ENCODE measurements at regions not wholly inside any gene's neighbourhood (a gene's known extent, or its start where the extent isn't known, plus 50 kb on each side); places are given as distances from the start of the nearest gene placed in this dataset.
"Not testable (repeated sequence)": the region's sequence is repeated elsewhere in the genome, so short reads cannot be mapped to it uniquely, and the experiment has no call there.

- not testable (repeated sequence) for DNase-seq (ENCODE audit: low read depth in 1 of 2, low spot score in 1 of 2)
Observed at GRCh38 chr16:16448423-16448822, 69.5 kb downstream of the NPIPA7 start.

DNA sequence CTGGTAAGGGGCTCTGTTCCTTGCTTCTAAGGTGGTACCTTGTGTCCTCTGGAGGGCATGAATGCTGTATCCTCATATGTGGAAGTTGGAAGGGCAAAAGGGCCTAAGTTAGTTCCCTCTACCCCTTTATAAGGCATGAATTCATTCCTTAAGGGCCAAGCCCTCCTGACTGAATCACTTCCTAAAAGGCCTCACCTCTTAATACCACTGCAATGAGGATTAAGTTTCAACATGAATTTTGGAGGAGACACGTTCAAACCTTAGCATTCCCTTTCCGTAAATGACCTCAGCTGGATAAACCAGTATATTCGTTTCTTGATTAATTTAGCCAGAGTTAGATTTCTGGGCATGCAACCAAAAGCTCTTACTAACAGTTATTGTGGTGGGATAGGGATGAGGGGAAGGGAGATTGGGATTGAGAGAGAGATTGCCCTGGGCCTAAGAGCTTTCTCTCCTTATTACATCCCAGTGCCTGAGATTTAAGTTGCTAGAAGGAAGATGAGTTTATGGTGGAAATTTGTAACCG lies 70.8 kb downstream of the NPIPA7 start:
- DNase-seq (ENCODE audit: low read depth in 1 of 2, low spot score in 1 of 2), result not testable (repeated sequence)

DNA sequence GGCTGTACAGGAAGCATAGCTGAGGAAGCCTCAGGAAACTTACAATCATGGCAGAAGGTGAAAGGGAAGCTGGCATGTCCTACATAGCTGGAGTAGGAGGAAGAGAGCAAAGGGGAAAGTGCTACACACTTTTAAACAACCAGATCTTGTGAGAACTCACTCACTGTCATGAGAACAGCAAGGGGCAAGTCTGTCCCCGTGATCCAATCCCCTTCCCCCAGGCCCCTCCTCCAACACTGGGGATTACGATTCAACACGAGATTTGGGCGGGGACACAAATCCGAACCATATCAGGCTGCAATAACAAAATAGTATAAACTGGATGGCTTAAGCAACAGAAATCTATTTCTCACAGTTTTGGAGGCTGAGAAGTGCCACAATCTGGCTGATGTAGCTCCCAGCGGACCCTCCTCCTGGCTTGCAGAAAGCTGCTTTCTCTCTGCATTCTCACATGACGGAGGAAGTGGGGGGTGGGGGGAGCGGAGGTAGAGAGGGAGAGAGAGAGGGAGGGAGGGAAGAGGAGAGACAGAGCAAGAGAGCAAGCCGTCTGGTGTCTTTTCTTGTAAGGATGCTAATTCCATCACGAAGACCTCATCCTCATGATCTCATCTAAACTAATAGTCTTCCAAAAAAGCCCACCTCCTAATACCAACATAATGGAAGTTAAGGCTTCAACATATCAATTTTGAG lies 72.9 kb downstream of the NPIPA7 start:
- not testable (repeated sequence) for DNase-seq (ENCODE audit: low read depth in 1 of 2, low spot score in 1 of 2)

DNA sequence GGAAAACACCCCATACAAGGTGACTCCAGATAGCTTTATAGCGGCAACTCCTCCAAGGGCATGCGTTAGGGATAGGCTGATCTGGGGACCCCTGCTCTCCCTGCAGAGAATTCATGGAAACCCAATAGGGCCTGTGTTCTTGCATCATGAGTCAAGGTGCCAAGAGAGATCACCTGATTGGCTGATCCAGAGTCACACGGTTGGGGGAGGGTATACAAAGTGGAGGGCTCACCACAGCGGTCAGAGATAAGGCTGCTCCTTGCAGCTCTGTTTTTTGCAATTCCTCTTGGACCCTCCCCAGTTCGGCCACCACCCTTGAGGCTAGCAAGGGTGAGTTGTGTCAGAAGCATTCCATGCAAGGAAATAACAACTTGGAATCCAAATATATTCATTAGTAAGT lies 79.6 kb downstream of the NPIPA7 start:
- DNase-seq (ENCODE audit: low read depth in 1 of 2, low spot score in 1 of 2), result not testable (repeated sequence)

DNA sequence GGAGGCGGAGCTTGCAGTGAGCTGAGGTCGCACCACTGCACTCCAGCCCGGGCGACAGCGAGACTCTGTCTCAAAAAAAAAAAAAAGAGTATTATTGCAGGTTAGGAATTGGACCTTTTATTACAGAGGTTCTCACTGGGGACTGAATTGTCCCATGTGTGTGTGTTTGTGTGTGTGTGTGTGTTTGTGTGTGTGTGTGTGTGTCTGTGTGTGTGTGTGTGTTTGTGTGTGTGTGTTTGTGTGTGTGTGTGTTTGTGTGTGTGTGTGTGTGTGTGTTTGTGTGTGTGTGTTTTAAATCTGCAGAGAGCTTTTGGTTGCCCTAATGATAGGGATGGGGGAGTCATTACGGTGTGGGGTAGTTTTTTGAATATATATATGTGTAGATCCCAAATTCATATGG lies 84.9 kb downstream of the NPIPA7 start:
- not testable (repeated sequence) for DNase-seq (ENCODE audit: low read depth in 1 of 2, low spot score in 1 of 2)

- DNase-seq (ENCODE audit: low read depth in 1 of 2, low spot score in 1 of 2), result not testable (repeated sequence)
Observed at GRCh38 chr16:16488919-16489318, 110.0 kb downstream of the NPIPA7 start.

GRCh38 chr16:16489466-16489865 lies 110.5 kb downstream of the NPIPA7 start:
- DNase-seq (ENCODE audit: low read depth in 1 of 2, low spot score in 1 of 2), result not testable (repeated sequence)

- DNase-seq (ENCODE audit: low read depth in 1 of 2, low spot score in 1 of 2), result not testable (repeated sequence)
Observed at GRCh38 chr16:16494114-16494513, 115.2 kb downstream of the NPIPA7 start.

GRCh38 chr16:16494998-16495397 lies 116.1 kb downstream of the NPIPA7 start:
- not testable (repeated sequence) for DNase-seq (ENCODE audit: low read depth in 1 of 2, low spot score in 1 of 2)

- DNase-seq (ENCODE audit: low read depth in 1 of 2, low spot score in 1 of 2), result not testable (repeated sequence)
Observed at GRCh38 chr16:16499875-16500274, 120.9 kb downstream of the NPIPA7 start.

GRCh38 chr16:16507041-16507440 lies 128.1 kb downstream of the NPIPA7 start:
- DNase-seq (ENCODE audit: low read depth in 1 of 2, low spot score in 1 of 2), result not testable (repeated sequence)

- DNase-seq (ENCODE audit: low read depth in 1 of 2, low spot score in 1 of 2), result not testable (repeated sequence)
Observed at GRCh38 chr16:16508344-16508743, 129.4 kb downstream of the NPIPA7 start.

DNA sequence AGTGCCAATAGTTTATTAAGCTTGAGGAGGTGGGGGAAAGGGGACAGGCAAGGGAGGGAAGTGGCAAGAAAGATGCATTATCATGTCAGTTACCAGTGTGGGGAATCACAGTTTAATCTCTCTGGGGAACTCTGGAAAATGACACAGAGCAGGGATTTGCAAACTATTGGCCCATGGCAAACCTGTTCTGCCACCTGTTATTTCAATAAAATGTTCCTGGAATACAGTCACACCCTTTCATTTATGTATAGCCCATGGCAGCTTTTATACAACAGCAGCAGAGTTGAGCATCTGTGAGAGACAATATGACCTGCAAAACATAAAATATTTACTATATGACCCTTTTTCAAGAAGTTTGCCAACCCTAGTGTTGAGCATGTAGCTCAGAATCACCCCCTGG lies 140.5 kb downstream of the NPIPA7 start:
- not testable (repeated sequence) for DNase-seq (ENCODE audit: low read depth in 1 of 2, low spot score in 1 of 2)

DNA sequence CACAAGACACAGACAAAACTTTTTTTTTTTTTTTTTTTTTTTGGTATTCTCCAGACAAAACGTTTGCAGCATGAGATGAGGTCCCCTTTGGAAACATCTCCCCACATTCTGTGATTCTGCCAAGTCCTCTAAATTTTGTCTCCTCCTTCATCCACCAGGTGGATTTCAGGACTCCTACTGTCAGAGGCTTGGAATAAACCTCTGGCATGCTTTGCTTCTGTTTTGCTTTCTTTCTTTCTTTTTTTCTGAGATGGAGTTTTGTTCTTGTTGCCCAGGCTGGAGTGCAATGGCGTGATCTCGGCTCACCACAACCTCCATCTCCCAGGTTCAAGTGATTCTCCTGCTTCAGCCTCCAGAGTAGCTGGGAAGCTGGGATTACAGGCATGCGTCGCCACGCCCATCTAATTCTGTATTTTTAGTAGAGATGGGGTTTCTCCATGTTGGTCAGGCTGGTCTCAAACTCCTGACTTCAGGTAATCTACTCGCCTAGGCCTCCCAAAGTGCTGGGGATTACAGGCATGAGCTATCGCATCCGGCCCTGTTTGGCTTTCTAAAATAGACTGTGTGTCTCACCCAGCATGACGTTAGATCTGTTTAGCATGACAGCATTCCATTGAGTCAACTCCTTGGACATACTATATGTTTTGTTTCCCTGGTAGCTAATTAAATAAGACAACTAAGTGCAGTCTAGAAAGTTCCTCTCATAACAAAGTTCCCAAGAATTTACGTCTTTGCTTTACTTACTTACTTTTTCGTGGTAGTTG lies 142.5 kb downstream of the NPIPA7 start:
- DNase-seq (ENCODE audit: low read depth in 1 of 2, low spot score in 1 of 2), result not testable (repeated sequence)

DNA sequence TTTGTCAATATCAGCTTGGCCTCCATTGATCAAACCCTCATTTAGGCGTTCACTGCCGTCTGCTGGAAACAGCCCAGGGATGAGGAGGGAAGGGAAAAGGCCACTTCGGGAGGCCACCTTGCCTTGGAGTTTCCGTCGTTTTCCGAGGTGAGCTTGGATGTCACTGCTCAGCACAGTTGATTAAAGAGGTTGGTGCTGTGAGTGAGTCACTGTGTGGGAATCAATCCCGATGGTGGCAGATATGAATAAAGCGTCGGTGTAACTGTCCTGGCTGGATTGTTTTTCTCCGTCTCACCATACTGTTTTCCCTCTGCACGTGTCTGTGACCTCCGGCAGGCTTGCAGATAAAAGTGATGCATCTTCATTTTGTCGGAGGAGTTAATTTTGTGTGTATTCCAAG lies 148.1 kb downstream of the NPIPA7 start:
- not testable (repeated sequence) for DNase-seq (ENCODE audit: low read depth in 1 of 2, low spot score in 1 of 2)

DNA sequence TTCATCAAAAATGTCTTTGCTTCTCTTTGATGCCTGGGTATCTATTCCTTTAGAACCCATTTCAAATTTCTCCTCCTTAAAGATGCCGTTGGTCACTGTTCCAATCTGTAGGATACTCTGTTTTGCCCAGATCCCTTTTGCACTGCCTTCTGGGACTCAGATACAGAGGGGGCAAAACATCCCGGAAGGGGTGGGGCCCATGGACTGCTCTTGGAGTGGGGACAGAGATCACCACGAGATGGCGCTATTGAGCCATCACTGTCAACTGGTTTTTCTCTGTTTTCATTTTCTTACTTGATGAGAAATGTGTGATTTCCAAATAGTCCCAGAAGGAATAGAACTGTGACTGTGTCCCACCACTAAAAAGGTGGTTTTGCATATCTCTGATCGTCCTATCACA lies 151.8 kb downstream of the NPIPA7 start:
- DNase-seq (ENCODE audit: low read depth in 1 of 2, low spot score in 1 of 2), result not testable (repeated sequence)

GRCh38 chr16:16535565-16535964 lies 156.6 kb downstream of the NPIPA7 start:
- DNase-seq (ENCODE audit: low read depth in 1 of 2, low spot score in 1 of 2), result not testable (repeated sequence)

- not testable (repeated sequence) for DNase-seq (ENCODE audit: low read depth in 1 of 2, low spot score in 1 of 2)
Observed at GRCh38 chr16:16536151-16536550, 157.2 kb downstream of the NPIPA7 start.

DNA sequence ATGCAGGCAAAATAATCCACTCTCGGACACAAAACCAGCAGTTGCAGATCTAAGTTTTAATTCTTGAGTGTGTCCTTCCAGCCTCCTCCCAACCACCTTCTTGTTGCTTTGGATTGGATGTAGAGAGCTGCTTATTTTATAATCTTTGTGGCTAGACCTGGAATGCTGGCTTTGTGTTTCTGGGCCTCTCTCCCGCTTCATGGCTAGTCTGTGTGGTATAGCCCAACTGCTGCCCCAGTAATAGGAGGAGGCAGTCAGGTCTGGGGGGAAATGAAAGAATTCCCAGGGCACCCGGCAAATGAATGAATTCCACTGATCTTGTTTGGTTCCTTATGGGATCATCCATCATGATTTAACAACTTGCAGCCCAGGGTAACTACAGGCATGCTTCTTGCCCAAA lies 170.8 kb downstream of the NPIPA7 start:
- not testable (repeated sequence) for DNase-seq (ENCODE audit: low read depth in 1 of 2, low spot score in 1 of 2)

- DNase-seq (ENCODE audit: low read depth in 1 of 2, low spot score in 1 of 2), result not testable (repeated sequence)
Observed at GRCh38 chr16:16550824-16551223, 171.9 kb downstream of the NPIPA7 start.

GRCh38 chr16:16552819-16553340 lies 173.9 kb downstream of the NPIPA7 start:
- DNase-seq (ENCODE audit: low read depth in 1 of 2, low spot score in 1 of 2), result not testable (repeated sequence)

Data from stimulated activated CD4-positive, alpha-beta T cell treated with anti-CD3 and anti-CD28 coated beads, Interleukin-15, amount 100 ng/mL, for 1 hour (primary cell).